ENCODE measurements at regions not wholly inside any gene's neighbourhood (a gene's known extent, or its start where the extent isn't known, plus 50 kb on each side); places are given as distances from the start of the nearest gene placed in this dataset.

GRCh38 chr11:98183034-98183433, 837.7 kb upstream of the CNTN5 start:
- H3K27ac ChIP-seq (ENCODE audit: low read depth, low read length) = no peak overlapping the region
- no peak for DNase-seq (ENCODE audit: insufficient read length, low spot score, missing footprints)
- no peaks in the 10 kb centered on the region for H4K20me1 ChIP-seq (ENCODE audit: insufficient read depth, low read length)
- H2AFZ ChIP-seq (ENCODE audit: low read length) = no peak overlapping the region
- no peaks in the 10 kb centered on the region for H3K9me3 ChIP-seq (ENCODE audit: low read depth, low read length)
- H3K4me3 ChIP-seq (ENCODE audit: insufficient read depth, low read length) = no peak overlapping the region
- TF ChIP-seq, protein P1, sequence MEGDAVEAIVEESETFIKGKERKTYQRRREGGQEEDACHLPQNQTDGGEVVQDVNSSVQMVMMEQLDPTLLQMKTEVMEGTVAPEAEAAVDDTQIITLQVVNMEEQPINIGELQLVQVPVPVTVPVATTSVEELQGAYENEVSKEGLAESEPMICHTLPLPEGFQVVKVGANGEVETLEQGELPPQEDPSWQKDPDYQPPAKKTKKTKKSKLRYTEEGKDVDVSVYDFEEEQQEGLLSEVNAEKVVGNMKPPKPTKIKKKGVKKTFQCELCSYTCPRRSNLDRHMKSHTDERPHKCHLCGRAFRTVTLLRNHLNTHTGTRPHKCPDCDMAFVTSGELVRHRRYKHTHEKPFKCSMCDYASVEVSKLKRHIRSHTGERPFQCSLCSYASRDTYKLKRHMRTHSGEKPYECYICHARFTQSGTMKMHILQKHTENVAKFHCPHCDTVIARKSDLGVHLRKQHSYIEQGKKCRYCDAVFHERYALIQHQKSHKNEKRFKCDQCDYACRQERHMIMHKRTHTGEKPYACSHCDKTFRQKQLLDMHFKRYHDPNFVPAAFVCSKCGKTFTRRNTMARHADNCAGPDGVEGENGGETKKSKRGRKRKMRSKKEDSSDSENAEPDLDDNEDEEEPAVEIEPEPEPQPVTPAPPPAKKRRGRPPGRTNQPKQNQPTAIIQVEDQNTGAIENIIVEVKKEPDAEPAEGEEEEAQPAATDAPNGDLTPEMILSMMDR (IDR thresholded peaks at IDR 0.05; ENCODE audit: extremely low read depth, low read depth, low read length) = no peak
- no peaks in the 10 kb centered on the region for H3K27me3 ChIP-seq (ENCODE audit: insufficient read depth, low read length)
- H3K36me3 ChIP-seq (ENCODE audit: insufficient read depth, low read length) = no peaks in the 10 kb centered on the region
- H3K4me2 ChIP-seq (ENCODE audit: insufficient read depth, low read length) = no peak overlapping the region
- H3K4me1 ChIP-seq (ENCODE audit: insufficient read depth, low read length) = no peaks in the 10 kb centered on the region
- H3K79me2 ChIP-seq (ENCODE audit: insufficient read depth, low read length) = no peaks in the 10 kb centered on the region

DNA sequence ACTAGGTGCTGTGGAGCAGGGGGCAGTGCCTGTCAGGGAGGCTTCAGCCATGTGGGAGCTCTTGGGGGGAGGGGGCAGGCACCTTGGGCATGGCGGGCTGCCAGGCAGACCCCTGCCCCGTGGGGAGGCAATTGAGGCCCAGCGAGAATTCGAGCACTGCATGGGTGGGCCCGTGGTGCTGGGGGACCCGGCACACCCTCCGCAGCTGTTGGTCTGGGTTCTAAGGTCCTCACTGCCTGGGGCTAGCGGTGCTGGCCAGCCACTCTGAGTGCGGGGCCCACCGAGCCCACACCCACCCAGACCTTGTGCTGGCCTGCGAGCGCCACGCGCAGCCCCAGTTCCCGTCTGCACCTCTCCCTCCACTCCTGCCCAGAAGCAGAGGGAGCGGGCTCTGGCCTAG, 835.5 kb upstream of the CNTN5 start:
- Histone ChIP-seq H3K4me2 (ENCODE audit: insufficient read depth, low read length) (no peak overlapping the region), H3K27ac (ENCODE audit: low read depth, low read length) (no peak overlapping the region), H2AFZ (ENCODE audit: low read length) (no peak overlapping the region), H3K4me3 (ENCODE audit: insufficient read depth, low read length) (no peak overlapping the region), H3K4me1 (ENCODE audit: insufficient read depth, low read length) (no peaks in the 10 kb centered on the region), H3K36me3 (ENCODE audit: insufficient read depth, low read length) (no peaks in the 10 kb centered on the region), H3K27me3 (ENCODE audit: insufficient read depth, low read length) (no peaks in the 10 kb centered on the region), H3K9me3 (ENCODE audit: low read depth, low read length) (no peaks in the 10 kb centered on the region), H4K20me1 (ENCODE audit: insufficient read depth, low read length) (no peaks in the 10 kb centered on the region), H3K79me2 (ENCODE audit: insufficient read depth, low read length) (no peaks in the 10 kb centered on the region)
- no peak for DNase-seq (ENCODE audit: insufficient read length, low spot score, missing footprints)
- TF ChIP-seq, protein P1 (IDR thresholded peaks at IDR 0.05; ENCODE audit: extremely low read depth, low read depth, low read length) = no peak

DNA sequence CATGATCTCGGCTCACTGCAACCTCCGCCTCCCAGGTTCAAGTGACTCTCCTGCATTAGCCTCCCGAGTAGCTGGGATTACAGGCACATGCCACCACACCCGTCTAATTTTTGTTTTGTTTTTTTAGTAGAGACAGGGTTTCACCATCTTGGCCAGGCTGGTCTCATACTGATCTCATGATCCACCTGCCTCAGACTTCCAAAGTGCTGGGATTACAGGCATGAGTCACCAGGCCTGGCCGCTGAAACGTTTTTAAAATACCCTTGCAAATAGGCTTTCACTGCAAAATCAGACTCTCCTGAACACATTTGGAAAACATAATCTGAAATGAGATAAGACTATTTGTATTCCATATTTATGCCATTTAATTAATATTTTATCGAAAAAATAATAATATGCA, 826.1 kb upstream of the CNTN5 start:
- H3K4me3 ChIP-seq (ENCODE audit: insufficient read depth, low read length) = no peak overlapping the region
- H3K4me1 ChIP-seq (ENCODE audit: insufficient read depth, low read length) = no peaks in the 10 kb centered on the region
- H3K9me3 ChIP-seq (ENCODE audit: low read depth, low read length) = no peaks in the 10 kb centered on the region
- H3K4me2 ChIP-seq (ENCODE audit: insufficient read depth, low read length) = no peak overlapping the region
- TF ChIP-seq, protein P1 (IDR thresholded peaks at IDR 0.05; ENCODE audit: extremely low read depth, low read depth, low read length) = no peak
- H3K36me3 ChIP-seq (ENCODE audit: insufficient read depth, low read length) = no peaks in the 10 kb centered on the region
- H3K27me3 ChIP-seq (ENCODE audit: insufficient read depth, low read length) = no peaks in the 10 kb centered on the region
- no peak overlapping the region for H2AFZ ChIP-seq (ENCODE audit: low read length)
- H3K27ac ChIP-seq (ENCODE audit: low read depth, low read length) = no peak overlapping the region
- H3K79me2 ChIP-seq (ENCODE audit: insufficient read depth, low read length) = no peaks in the 10 kb centered on the region
- no peak for DNase-seq (ENCODE audit: insufficient read length, low spot score, missing footprints)
- H4K20me1 ChIP-seq (ENCODE audit: insufficient read depth, low read length) = no peaks in the 10 kb centered on the region

GRCh38 chr11:98195300-98195699, 825.4 kb upstream of the CNTN5 start:
- Histone ChIP-seq H3K4me2 (ENCODE audit: insufficient read depth, low read length) (no peak overlapping the region), H3K4me3 (ENCODE audit: insufficient read depth, low read length) (no peak overlapping the region), H4K20me1 (ENCODE audit: insufficient read depth, low read length) (no peaks in the 10 kb centered on the region), H3K79me2 (ENCODE audit: insufficient read depth, low read length) (no peaks in the 10 kb centered on the region), H3K27ac (ENCODE audit: low read depth, low read length) (no peak overlapping the region), H3K9me3 (ENCODE audit: low read depth, low read length) (no peaks in the 10 kb centered on the region), H2AFZ (ENCODE audit: low read length) (no peak overlapping the region), H3K36me3 (ENCODE audit: insufficient read depth, low read length) (no peaks in the 10 kb centered on the region), H3K27me3 (ENCODE audit: insufficient read depth, low read length) (no peaks in the 10 kb centered on the region), H3K4me1 (ENCODE audit: insufficient read depth, low read length) (no peaks in the 10 kb centered on the region)
- TF ChIP-seq, protein P1 (IDR thresholded peaks at IDR 0.05; ENCODE audit: extremely low read depth, low read depth, low read length) = no peak
- DNase-seq (ENCODE audit: insufficient read length, low spot score, missing footprints) = no peak

Measured in osteoblast (primary cell).